ENCODE measurements at regions not wholly inside any gene's neighbourhood (a gene's known extent, or its start where the extent isn't known, plus 50 kb on each side); places are given as distances from the start of the nearest gene placed in this dataset.

DNA sequence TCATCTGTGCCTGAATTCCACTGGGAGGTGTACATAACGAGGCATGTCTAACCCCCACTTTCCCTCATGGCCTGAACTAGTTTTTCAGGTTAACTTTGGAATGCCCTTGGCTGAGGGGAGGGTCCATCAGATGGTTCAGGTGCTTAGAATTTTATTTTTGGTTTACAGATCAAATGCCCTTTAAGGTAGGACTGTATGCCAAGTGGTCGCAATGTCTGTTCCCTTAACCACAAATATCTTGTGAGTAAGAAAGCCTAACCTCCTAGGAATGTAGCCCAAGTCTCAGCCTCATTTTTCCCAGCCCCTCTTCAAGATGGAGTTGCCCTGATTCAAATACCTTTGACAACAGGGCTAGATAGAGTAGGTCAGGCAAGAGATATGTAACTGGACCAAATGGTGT is 78.4 kb downstream of the RNASET2 start:
- Histone ChIP-seq H3K4me1 (no peaks in the 10 kb centered on the region), H3K27me3 (peaks cover 0 to 3% of the 10 kb centered on the region in 2 donors), H3K36me3 (no peaks in the 10 kb centered on the region), H3K27ac (no peak overlapping the region), H3K9me3 (no peaks in the 10 kb centered on the region), H3K4me3 (no peak overlapping the region)
- no peak for TF ChIP-seq CTCF (IDR thresholded peaks at IDR 0.05)
- intact Hi-C loops (cut with DNase I; ENCODE audit: low total_unique reads): no loop called here
- no peak for DNase-seq

DNA sequence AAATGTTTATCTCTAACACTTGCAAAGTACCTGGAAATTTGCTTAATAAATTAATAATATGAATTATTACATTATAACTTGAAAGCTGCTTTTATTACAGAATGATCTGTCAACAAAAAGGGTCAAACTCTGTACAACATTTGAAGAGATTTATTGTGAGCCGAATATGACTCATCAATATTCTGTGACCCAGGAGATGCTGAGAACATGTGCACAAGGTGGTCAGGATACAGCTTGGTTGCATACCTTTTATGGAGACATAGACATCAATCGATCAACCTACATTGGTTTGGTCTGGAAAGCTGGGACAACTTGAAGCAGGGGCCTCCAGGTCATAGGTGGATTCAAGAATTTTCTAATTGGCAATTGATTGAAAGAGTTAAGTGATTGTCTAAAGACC is 79.0 kb downstream of the RNASET2 start:
- H3K4me1 ChIP-seq: no peaks in the 10 kb centered on the region
- H3K27ac ChIP-seq: no peak overlapping the region
- no peak overlapping the region for H3K4me3 ChIP-seq
- H3K9me3 ChIP-seq: no peaks in the 10 kb centered on the region
- peaks cover 0 to 3% of the 10 kb centered on the region in 2 donors for H3K27me3 ChIP-seq
- intact Hi-C loops (cut with DNase I; ENCODE audit: low total_unique reads): no loop called here
- no peak for TF ChIP-seq CTCF (IDR thresholded peaks at IDR 0.05)
- DNase-seq: no peak
- no peaks in the 10 kb centered on the region for H3K36me3 ChIP-seq

DNA sequence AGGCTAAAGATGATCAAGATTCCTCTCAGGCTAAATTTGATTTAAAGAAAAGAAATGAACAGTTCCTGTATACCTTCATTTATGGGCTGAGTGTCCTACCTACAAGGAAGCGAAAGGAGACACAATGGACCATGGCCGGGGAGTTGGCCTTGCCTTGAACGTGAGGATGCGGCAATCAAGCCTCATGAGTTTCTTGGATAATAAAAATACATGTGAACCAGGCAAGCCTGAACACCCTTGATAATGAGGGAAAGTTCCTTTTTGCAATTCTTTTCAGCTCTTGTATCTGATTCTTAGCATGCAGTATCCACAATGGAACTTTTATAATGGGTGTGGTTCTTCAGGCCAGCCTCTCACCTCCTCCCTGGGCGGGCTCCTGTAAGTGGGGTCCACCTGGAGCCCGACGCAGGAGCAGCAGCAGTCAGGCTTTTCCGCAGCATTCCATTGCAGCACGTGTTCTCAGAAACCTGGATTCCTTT is 83.8 kb downstream of the RNASET2 start:
- H3K27ac ChIP-seq: no peak overlapping the region
- no peak for DNase-seq
- intact Hi-C loops (cut with DNase I; ENCODE audit: low total_unique reads): no loop called here
- no peak for TF ChIP-seq CTCF (IDR thresholded peaks at IDR 0.05)
- H3K4me1 ChIP-seq: no peaks in the 10 kb centered on the region
- H3K36me3 ChIP-seq: no peaks in the 10 kb centered on the region
- no peaks in the 10 kb centered on the region for H3K9me3 ChIP-seq
- peaks cover 0 to 3% of the 10 kb centered on the region in 2 donors for H3K27me3 ChIP-seq
- H3K4me3 ChIP-seq: no peak overlapping the region

DNA sequence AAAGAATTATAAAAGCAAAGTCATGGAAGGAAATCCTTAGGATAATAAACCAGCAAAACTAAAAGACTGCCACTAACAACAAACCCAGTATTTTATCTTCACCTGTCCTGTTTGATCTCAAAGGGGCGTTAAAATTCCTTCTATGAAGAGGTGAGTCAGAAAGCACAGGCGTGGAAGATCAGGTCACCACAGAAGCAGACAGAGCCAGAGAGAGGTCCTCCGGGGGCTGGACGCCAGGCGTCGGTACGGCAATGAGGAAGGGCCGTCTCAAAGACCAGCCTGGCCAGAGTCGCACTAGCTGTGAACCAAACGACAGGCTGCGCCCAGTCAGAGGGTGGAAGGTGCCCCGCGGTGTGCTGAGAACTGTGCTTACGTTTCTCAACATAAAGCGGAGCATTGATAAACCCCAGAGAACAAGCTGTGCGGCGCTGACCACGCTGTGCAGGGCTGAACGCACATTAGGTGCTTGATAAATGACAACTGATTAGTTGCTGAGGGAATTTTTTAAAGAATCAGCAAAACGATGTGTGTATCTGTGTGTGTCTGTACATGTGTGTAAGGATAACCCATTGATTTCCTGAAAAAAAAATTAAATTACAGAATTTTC is 85.6 kb downstream of the RNASET2 start:
- no peaks in the 10 kb centered on the region for H3K36me3 ChIP-seq
- peaks cover 0 to 3% of the 10 kb centered on the region in 2 donors for H3K27me3 ChIP-seq
- DNase-seq: no peak
- intact Hi-C loops (cut with DNase I; ENCODE audit: low total_unique reads): no loop called here
- no peak overlapping the region for H3K27ac ChIP-seq
- TF ChIP-seq CTCF (IDR thresholded peaks at IDR 0.05): no peak
- no peaks in the 10 kb centered on the region for H3K9me3 ChIP-seq
- no peaks in the 10 kb centered on the region for H3K4me1 ChIP-seq
- no peak overlapping the region for H3K4me3 ChIP-seq

- H3K4me1 ChIP-seq: peaks cover 0 to 13% (median 9%) of the 10 kb centered on the region in 4 donors
- H3K27me3 ChIP-seq: no peaks in the 10 kb centered on the region
- H3K36me3 ChIP-seq: no peaks in the 10 kb centered on the region
- H3K9me3 ChIP-seq: no peaks in the 10 kb centered on the region
- H3K27ac ChIP-seq: no peak overlapping the region
- TF ChIP-seq CTCF (IDR thresholded peaks at IDR 0.05): no peak
- H3K4me3 ChIP-seq: no peak overlapping the region
- intact Hi-C loops (cut with DNase I; ENCODE audit: low total_unique reads): no loop called here
- no peak for DNase-seq
These were observed 89.3 kb downstream of the RNASET2 start for GRCh38 chr6:166866839-166867637.
